B cell (primary cell): ENCODE measurements at regions not wholly inside any gene's neighbourhood (a gene's known extent, or its start where the extent isn't known, plus 50 kb on each side); places are given as distances from the start of the nearest gene placed in this dataset.
A peak's percentile ranks its signal among the peaks of the same experiment; 100 is the strongest.

Experiments used
- ATAC-seq: fragments of 200-7000 bp; cut with Tn5 transposase; one replicate; pipeline ENCODE4 v1.10.0; 2021; ENCODE audit warnings: low read depth, mild to moderate bottlenecking, moderate number of reproducible peaks, moderate library complexity
- CTCF ChIA-PET: fragments of 350-600 bp; sonication (Branson Sonifier 250); formaldehyde crosslinking; loops from one replicate; lab custom pipeline; 2021; ENCODE audit warnings: antibody characterized with exemption, inconsistent platforms; lab: Charles Lee
- POLR2A ChIA-PET: fragments of 350-600 bp; sonication (Branson Sonifier 250); formaldehyde crosslinking; loops from one replicate; lab custom pipeline; 2021; ENCODE audit warnings: antibody characterized with exemption; lab: Charles Lee
- DNase-seq: peaks from one replicate; pipeline ENCODE4 v3.0.0; 2013
- H2AFZ ChIP-seq: 2 replicates; pipeline ENCODE4 v1.6.1; 2012; ENCODE audit warnings: mild to moderate bottlenecking, low read depth, low read length; ENCODE audit not compliant: insufficient read depth, poor library complexity, severe bottlenecking
- H3K27ac ChIP-seq, 2 donors: 1 replicate in 1 of 2; 2 replicates in 1 of 2; pipeline ENCODE4 v1.5.1; 2012 to 2013; ENCODE audit warnings: low read length in 2 of 2, mild to moderate bottlenecking in 2 of 2, moderate library complexity in 1 of 2
- H3K27me3 ChIP-seq, 4 experiments: fragments of 200-600 bp in 1 of 4; sonication (generic) in 1 of 4; replicated peaks in 1 of 4; 1 replicate in 2 of 4; 2 replicates in 2 of 4; pipeline versions ENCODE4 v1.6.1 to v1.7.0; 2013 to 2016; ENCODE audit warnings: low read length in 3 of 4, mild to moderate bottlenecking in 2 of 4, mixed read lengths in 1 of 4, moderate library complexity in 1 of 4; ENCODE audit not compliant: insufficient read depth in 4 of 4, control insufficient read depth in 3 of 4; ENCODE audit errors: control extremely low read depth in 1 of 4
- H3K36me3 ChIP-seq, 2 experiments: replicated peaks in 1 of 2; 1 replicate in 1 of 2; 2 replicates in 1 of 2; pipeline versions ENCODE4 v1.6.1 to v1.7.1; 2013; ENCODE audit warnings: low read length in 1 of 2; ENCODE audit not compliant: insufficient read depth in 2 of 2, control insufficient read depth in 1 of 2; ENCODE audit errors: control extremely low read depth in 1 of 2, extremely low read depth in 1 of 2
- H3K4me1 ChIP-seq, 2 donors: fragments of 200-600 bp in 1 of 2; sonication (generic) in 1 of 2; 1 replicate in 1 of 2; 2 replicates in 1 of 2; pipeline versions ENCODE4 v1.5.1 to v1.6.1; 2013 to 2017; ENCODE audit warnings: low read length in 2 of 2; ENCODE audit not compliant: control insufficient read depth in 2 of 2, insufficient read depth in 2 of 2
- H3K4me2 ChIP-seq: replicated peaks from 2 replicates; pipeline ENCODE3; 2012; ENCODE audit warnings: mild to moderate bottlenecking, low read depth, low read length; ENCODE audit not compliant: poor library complexity, severe bottlenecking
- H3K4me3 ChIP-seq, 5 experiments: fragments of 200-600 bp in 1 of 5; sonication (generic) in 1 of 5; 1 replicate in 3 of 5; 2 replicates in 2 of 5; pipeline versions ENCODE4 v1.5.1 to v1.7.0; 2011 to 2016; ENCODE audit warnings: low read length in 4 of 5, mild to moderate bottlenecking in 4 of 5, low read depth in 2 of 5, control low read depth in 1 of 5, moderate library complexity in 1 of 5; ENCODE audit not compliant: insufficient read depth in 1 of 5; ENCODE audit errors: control extremely low read depth in 1 of 5, extremely low read depth in 1 of 5
- H3K79me2 ChIP-seq: fragments of 200-600 bp; sonication (generic); one replicate; pipeline ENCODE4 v1.6.0; 2016; ENCODE audit warnings: low read length; ENCODE audit not compliant: control insufficient read depth, insufficient read depth
- H3K9ac ChIP-seq: fragments of 200-600 bp; sonication (generic); 2 replicates; pipeline ENCODE4 v1.6.1; 2017; ENCODE audit warnings: mild to moderate bottlenecking, low read length, moderate library complexity
- H3K9me3 ChIP-seq, 3 donors: one replicate each; pipeline versions ENCODE4 v1.6.1 to v1.7.1; 2013; ENCODE audit warnings: low read length in 2 of 3; ENCODE audit not compliant: control insufficient read depth in 2 of 3, insufficient read depth in 1 of 3; ENCODE audit errors: control extremely low read depth in 1 of 3
- H4K20me1 ChIP-seq: 2 replicates; pipeline ENCODE4 v1.6.0; 2012; ENCODE audit warnings: mild to moderate bottlenecking, low read length; ENCODE audit not compliant: insufficient read depth, control insufficient read depth, poor library complexity, severe bottlenecking
- H3K27ac Mint-ChIP-seq: one replicate; pipeline ENCODE4 v1.8.0; 2021; ENCODE audit warnings: mixed read lengths
- H3K27me3 Mint-ChIP-seq: one replicate; pipeline ENCODE4 v1.8.0; 2021; ENCODE audit warnings: mixed read lengths
- H3K4me1 Mint-ChIP-seq: one replicate; pipeline ENCODE4 v1.8.0; 2021; ENCODE audit warnings: mixed read lengths
- H3K4me3 Mint-ChIP-seq: one replicate; pipeline ENCODE4 v1.8.0; 2021; ENCODE audit warnings: mixed read lengths
- H3K9me3 Mint-ChIP-seq: one replicate; pipeline ENCODE4 v1.8.0; 2022; ENCODE audit warnings: mixed read lengths; ENCODE audit not compliant: insufficient read depth
- CTCF ChIP-seq: fragments of 200-600 bp; IDR thresholded peaks from one replicate; pipeline ENCODE4 v1.8.0; 2022; ENCODE audit warnings: antibody characterized with exemption, mild to moderate bottlenecking
- EZH2 ChIP-seq: IDR thresholded peaks from 2 replicates; pipeline ENCODE4 v1.6.1; 2012; ENCODE audit warnings: borderline replicate concordance, low read depth, mild to moderate bottlenecking, moderate library complexity, low read length; ENCODE audit not compliant: insufficient read depth, poor library complexity, severe bottlenecking
- WGBS: methylation state at CpG from one replicate; pipeline ENCODE4 v1.1.5; 2013; ENCODE audit warnings: missing lambda C conversion rate; ENCODE audit not compliant: insufficient coverage; 5-methylcytosine and 5-hydroxymethylcytosine counted together
- intact Hi-C: fragments of 100-400 bp; cut with micrococcal nuclease; formaldehyde crosslinking; loops from one replicate; pipeline ENCODE4 v1.10.0; 2022

GRCh38 chr5:89263846-89264245 lies 380.9 kb upstream of the MEF2C start:
- no peaks in the 10 kb centered on the region for H3K9me3 ChIP-seq
- Mint-ChIP-seq H3K4me3 (no peak overlapping the region), H3K9me3 (no peaks in the 10 kb centered on the region), H3K27ac (no peak overlapping the region), H3K4me1 (peaks cover 51% of the 10 kb centered on the region), H3K27me3 (no peaks in the 10 kb centered on the region)
- ATAC-seq (no peak), DNase-seq (no peak)
- H3K9ac ChIP-seq = no peak overlapping the region
- H3K4me2 ChIP-seq = no peak overlapping the region
- no peaks in the 10 kb centered on the region for H4K20me1 ChIP-seq
- no CpG with 5 or more reads among the region's 1 CpG for WGBS
- H3K79me2 ChIP-seq = no peaks in the 10 kb centered on the region
- H3K27me3 ChIP-seq = no peaks in the 10 kb centered on the region
- no peaks in the 10 kb centered on the region for H3K36me3 ChIP-seq
- H3K4me3 ChIP-seq = no peak overlapping the region
- ChIA-PET CTCF (interaction anchor here (1.9 kb wide), 1 partner anchor 535 kb away, joined by 5 read pairs; no protein-coding TSS in a partner anchor), POLR2A (no interaction called here)
- H3K4me1 ChIP-seq = peaks cover 36 to 44% of the 10 kb centered on the region in 2 donors
- intact Hi-C loops = no loop called here
- no peak overlapping the region for H3K27ac ChIP-seq
- H2AFZ ChIP-seq = no peak overlapping the region
- no peak for TF ChIP-seq EZH2
- TF ChIP-seq CTCF = no peak

DNA sequence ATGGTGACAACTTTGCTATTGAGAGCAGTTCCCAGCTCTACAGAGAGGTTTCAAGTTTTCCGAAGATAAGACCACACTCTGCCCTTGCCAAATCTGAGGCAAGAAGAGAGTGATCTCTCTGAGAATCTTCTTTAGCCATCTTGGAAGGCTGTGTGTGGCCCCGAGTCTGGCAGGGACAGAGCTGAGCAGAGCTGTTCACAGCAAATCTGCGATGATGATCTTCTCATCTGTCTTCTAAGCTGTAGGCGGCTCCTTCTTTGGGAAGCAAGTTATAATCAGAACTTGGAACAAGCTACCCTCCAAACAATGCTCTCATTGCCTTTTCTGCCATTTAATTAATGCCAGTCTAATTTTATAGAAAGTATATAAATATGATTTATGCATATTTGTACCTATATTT lies 379.0 kb upstream of the MEF2C start:
- Histone ChIP-seq H4K20me1 (no peaks in the 10 kb centered on the region), H3K9me3 (no peaks in the 10 kb centered on the region), H3K36me3 (no peaks in the 10 kb centered on the region), H3K27ac (no peak overlapping the region), H3K4me3 (no peak overlapping the region), H3K4me1 (peaks cover 19 to 27% of the 10 kb centered on the region in 2 donors), H3K4me2 (no peak overlapping the region), H3K9ac (no peak overlapping the region), H3K27me3 (no peaks in the 10 kb centered on the region), H2AFZ (peak overlapping the region; percentile 12), H3K79me2 (no peaks in the 10 kb centered on the region)
- H3K9me3 Mint-ChIP-seq = no peaks in the 10 kb centered on the region
- no peak overlapping the region for H3K4me3 Mint-ChIP-seq
- CTCF ChIA-PET = interaction anchor here (1.0 to 1.3 kb wide), 2 partner anchors 432 to 467 kb away, joined by 3 read pairs; no protein-coding TSS in a partner anchor
- H3K27ac Mint-ChIP-seq = no peak overlapping the region
- POLR2A ChIA-PET = no interaction called here
- TF ChIP-seq EZH2 (no peak), CTCF (no peak)
- peaks cover 41% of the 10 kb centered on the region for H3K4me1 Mint-ChIP-seq
- DNase-seq = no peak
- WGBS = 95% methylated on average over 3 of the region's 4 CpGs
- intact Hi-C loops = no loop called here
- H3K27me3 Mint-ChIP-seq = no peaks in the 10 kb centered on the region
- ATAC-seq = no peak
